GM12892 (cell line): ENCODE measurements at regions not wholly inside any gene's neighbourhood (a gene's known extent, or its start where the extent isn't known, plus 50 kb on each side); places are given as distances from the start of the nearest gene placed in this dataset.

Experiments used
- POLR2A ChIP-seq: IDR thresholded peaks from 2 replicates; pipeline ENCODE4 v1.6.1; 2011; ENCODE audit warnings: low read depth, low read length, control low read depth
- POLR2AphosphoS5 ChIP-seq: IDR thresholded peaks from 2 replicates; pipeline ENCODE4 v1.6.1; 2011; ENCODE audit warnings: low read depth, low read length, control low read depth

GRCh38 chr4:121454251-121454979 is 73.6 kb upstream of the QRFPR start:
- TF ChIP-seq POLR2A: no peak
- no peak for TF ChIP-seq POLR2AphosphoS5
